ENCODE measurements at regions not wholly inside any gene's neighbourhood (a gene's known extent, or its start where the extent isn't known, plus 50 kb on each side); places are given as distances from the start of the nearest gene placed in this dataset.
"Not testable (repeated sequence)": the region's sequence is repeated elsewhere in the genome, so short reads cannot be mapped to it uniquely, and the experiment has no call there.

GRCh38 chr12:33076401-33076800, 179.8 kb upstream of the PKP2 start:
- TF ChIP-seq CTCF (conservative IDR thresholded peaks at IDR 0.05; ENCODE audit: low read length); EZH2phosphoT487 (IDR thresholded peaks at IDR 0.05; ENCODE audit: borderline replicate concordance, low read depth, low read length): not testable (repeated sequence)
